ENCODE measurements at regions not wholly inside any gene's neighbourhood (a gene's known extent, or its start where the extent isn't known, plus 50 kb on each side); places are given as distances from the start of the nearest gene placed in this dataset.

- H2AFZ ChIP-seq (ENCODE audit: low read length, unreplicated experiment): no peak overlapping the region
- no peaks in the 10 kb centered on the region for H3K27me3 ChIP-seq (ENCODE audit: insufficient read depth, low read length)
- no peaks in the 10 kb centered on the region for H3K4me1 ChIP-seq (ENCODE audit: control insufficient read depth, insufficient read depth, low read length, unreplicated experiment)
- H3K79me2 ChIP-seq (ENCODE audit: control insufficient read depth, insufficient read depth, low read length, unreplicated experiment): no peaks in the 10 kb centered on the region
- no peak overlapping the region for H3K4me3 ChIP-seq (ENCODE audit: low read depth, low read length)
- no peaks in the 10 kb centered on the region for H3K36me3 ChIP-seq (ENCODE audit: insufficient read depth, low read length)
- no peak overlapping the region for H3K27ac ChIP-seq (ENCODE audit: low read depth, low read length)
Measured at GRCh38 chr2:220880623-220881596, 691.2 kb downstream of the EPHA4 start.

GRCh38 chr2:220882507-220882906 lies 689.6 kb downstream of the EPHA4 start:
- Histone ChIP-seq H3K27me3 (ENCODE audit: insufficient read depth, low read length) (no peaks in the 10 kb centered on the region), H3K36me3 (ENCODE audit: insufficient read depth, low read length) (no peaks in the 10 kb centered on the region), H2AFZ (ENCODE audit: low read length, unreplicated experiment) (no peak overlapping the region), H3K79me2 (ENCODE audit: control insufficient read depth, insufficient read depth, low read length, unreplicated experiment) (no peaks in the 10 kb centered on the region), H3K27ac (ENCODE audit: low read depth, low read length) (no peak overlapping the region), H3K4me1 (ENCODE audit: control insufficient read depth, insufficient read depth, low read length, unreplicated experiment) (no peaks in the 10 kb centered on the region), H3K4me3 (ENCODE audit: low read depth, low read length) (no peak overlapping the region)

- Histone ChIP-seq H3K4me3 (ENCODE audit: low read depth, low read length) (no peak overlapping the region), H3K36me3 (ENCODE audit: insufficient read depth, low read length) (no peaks in the 10 kb centered on the region), H3K27ac (ENCODE audit: low read depth, low read length) (no peak overlapping the region), H3K27me3 (ENCODE audit: insufficient read depth, low read length) (no peaks in the 10 kb centered on the region), H2AFZ (ENCODE audit: low read length, unreplicated experiment) (no peak overlapping the region), H3K4me1 (ENCODE audit: control insufficient read depth, insufficient read depth, low read length, unreplicated experiment) (no peaks in the 10 kb centered on the region), H3K79me2 (ENCODE audit: control insufficient read depth, insufficient read depth, low read length, unreplicated experiment) (no peaks in the 10 kb centered on the region)
Measured at GRCh38 chr2:220885593-220885992, 686.5 kb downstream of the EPHA4 start.

- Histone ChIP-seq H2AFZ (ENCODE audit: low read length, unreplicated experiment) (no peak overlapping the region), H3K4me1 (ENCODE audit: control insufficient read depth, insufficient read depth, low read length, unreplicated experiment) (no peaks in the 10 kb centered on the region), H3K27me3 (ENCODE audit: insufficient read depth, low read length) (no peaks in the 10 kb centered on the region), H3K79me2 (ENCODE audit: control insufficient read depth, insufficient read depth, low read length, unreplicated experiment) (no peaks in the 10 kb centered on the region), H3K27ac (ENCODE audit: low read depth, low read length) (no peak overlapping the region), H3K36me3 (ENCODE audit: insufficient read depth, low read length) (no peaks in the 10 kb centered on the region), H3K4me3 (ENCODE audit: low read depth, low read length) (no peak overlapping the region)
Measured at GRCh38 chr2:220887271-220887870, 684.7 kb downstream of the EPHA4 start.

- Histone ChIP-seq H2AFZ (ENCODE audit: low read length, unreplicated experiment) (no peak overlapping the region), H3K4me1 (ENCODE audit: control insufficient read depth, insufficient read depth, low read length, unreplicated experiment) (no peaks in the 10 kb centered on the region)
Measured at GRCh38 chr2:220887876-220888275, 684.2 kb downstream of the EPHA4 start.

GRCh38 chr2:220890931-220891330 lies 681.2 kb downstream of the EPHA4 start:
- Histone ChIP-seq H3K36me3 (ENCODE audit: insufficient read depth, low read length) (no peaks in the 10 kb centered on the region), H3K79me2 (ENCODE audit: control insufficient read depth, insufficient read depth, low read length, unreplicated experiment) (no peaks in the 10 kb centered on the region), H2AFZ (ENCODE audit: low read length, unreplicated experiment) (no peak overlapping the region), H3K27me3 (ENCODE audit: insufficient read depth, low read length) (no peaks in the 10 kb centered on the region), H3K27ac (ENCODE audit: low read depth, low read length) (no peak overlapping the region), H3K4me3 (ENCODE audit: low read depth, low read length) (no peak overlapping the region), H3K4me1 (ENCODE audit: control insufficient read depth, insufficient read depth, low read length, unreplicated experiment) (no peaks in the 10 kb centered on the region)

More at GRCh38 chr2:220887876-220888275, 684.2 kb downstream of the EPHA4 start:
- Histone ChIP-seq H3K36me3 (ENCODE audit: insufficient read depth, low read length) (no peaks in the 10 kb centered on the region), H3K79me2 (ENCODE audit: control insufficient read depth, insufficient read depth, low read length, unreplicated experiment) (no peaks in the 10 kb centered on the region), H3K4me3 (ENCODE audit: low read depth, low read length) (no peak overlapping the region), H3K27me3 (ENCODE audit: insufficient read depth, low read length) (no peaks in the 10 kb centered on the region), H3K27ac (ENCODE audit: low read depth, low read length) (no peak overlapping the region)

- no peak overlapping the region for H2AFZ ChIP-seq (ENCODE audit: low read length, unreplicated experiment)
- H3K27ac ChIP-seq (ENCODE audit: low read depth, low read length): no peak overlapping the region
- no peaks in the 10 kb centered on the region for H3K36me3 ChIP-seq (ENCODE audit: insufficient read depth, low read length)
- no peaks in the 10 kb centered on the region for H3K4me1 ChIP-seq (ENCODE audit: control insufficient read depth, insufficient read depth, low read length, unreplicated experiment)
- no peaks in the 10 kb centered on the region for H3K27me3 ChIP-seq (ENCODE audit: insufficient read depth, low read length)
- no peak overlapping the region for H3K4me3 ChIP-seq (ENCODE audit: low read depth, low read length)
- no peaks in the 10 kb centered on the region for H3K79me2 ChIP-seq (ENCODE audit: control insufficient read depth, insufficient read depth, low read length, unreplicated experiment)
Measured at GRCh38 chr2:220891405-220891804, 680.7 kb downstream of the EPHA4 start.

- H2AFZ ChIP-seq (ENCODE audit: low read length, unreplicated experiment): no peak overlapping the region
- H3K27me3 ChIP-seq (ENCODE audit: insufficient read depth, low read length): no peaks in the 10 kb centered on the region
- H3K4me1 ChIP-seq (ENCODE audit: control insufficient read depth, insufficient read depth, low read length, unreplicated experiment): no peaks in the 10 kb centered on the region
- H3K4me3 ChIP-seq (ENCODE audit: low read depth, low read length): no peak overlapping the region
- H3K36me3 ChIP-seq (ENCODE audit: insufficient read depth, low read length): no peaks in the 10 kb centered on the region
- H3K79me2 ChIP-seq (ENCODE audit: control insufficient read depth, insufficient read depth, low read length, unreplicated experiment): no peaks in the 10 kb centered on the region
- no peak overlapping the region for H3K27ac ChIP-seq (ENCODE audit: low read depth, low read length)
Measured at GRCh38 chr2:220892018-220892634, 680.0 kb downstream of the EPHA4 start.

GRCh38 chr2:220893411-220893810 lies 678.7 kb downstream of the EPHA4 start:
- H2AFZ ChIP-seq (ENCODE audit: low read length, unreplicated experiment): no peak overlapping the region
- no peak overlapping the region for H3K27ac ChIP-seq (ENCODE audit: low read depth, low read length)
- no peaks in the 10 kb centered on the region for H3K36me3 ChIP-seq (ENCODE audit: insufficient read depth, low read length)
- no peak overlapping the region for H3K4me3 ChIP-seq (ENCODE audit: low read depth, low read length)
- no peaks in the 10 kb centered on the region for H3K27me3 ChIP-seq (ENCODE audit: insufficient read depth, low read length)
- H3K4me1 ChIP-seq (ENCODE audit: control insufficient read depth, insufficient read depth, low read length, unreplicated experiment): no peaks in the 10 kb centered on the region
- H3K79me2 ChIP-seq (ENCODE audit: control insufficient read depth, insufficient read depth, low read length, unreplicated experiment): no peaks in the 10 kb centered on the region

GRCh38 chr2:220894069-220894468 lies 678.0 kb downstream of the EPHA4 start:
- Histone ChIP-seq H3K4me3 (ENCODE audit: low read depth, low read length) (no peak overlapping the region), H3K79me2 (ENCODE audit: control insufficient read depth, insufficient read depth, low read length, unreplicated experiment) (no peaks in the 10 kb centered on the region), H3K27me3 (ENCODE audit: insufficient read depth, low read length) (no peaks in the 10 kb centered on the region), H3K36me3 (ENCODE audit: insufficient read depth, low read length) (no peaks in the 10 kb centered on the region), H3K4me1 (ENCODE audit: control insufficient read depth, insufficient read depth, low read length, unreplicated experiment) (no peaks in the 10 kb centered on the region), H2AFZ (ENCODE audit: low read length, unreplicated experiment) (no peak overlapping the region), H3K27ac (ENCODE audit: low read depth, low read length) (no peak overlapping the region)
